GM13977 (cell line): ENCODE measurements at regions not wholly inside any gene's neighbourhood (a gene's known extent, or its start where the extent isn't known, plus 50 kb on each side); places are given as distances from the start of the nearest gene placed in this dataset.
"Not testable (repeated sequence)": the region's sequence is repeated elsewhere in the genome, so short reads cannot be mapped to it uniquely, and the experiment has no call there.

Experiments used
- DNase-seq: peaks from one replicate; pipeline ENCODE4 v3.0.0; 2012; ENCODE audit warnings: low spot score
- in situ Hi-C: fragments of 300-500 bp; cut with MboI; formaldehyde crosslinking; loops from one replicate; pipeline ENCODE4 v1.12.0; 2022; ENCODE audit warnings: low sequenced_read_pairs, low pct_unique_long_range_greater_than_20kb, mixed read lengths, inconsistent platforms; ENCODE audit not compliant: unreplicated experiment
- TF ChIP-seq, protein P1 (sequence below): IDR thresholded peaks from 2 replicates; pipeline ENCODE4 v1.5.1; 2012; ENCODE audit warnings: mild to moderate bottlenecking, control low read depth; ENCODE audit not compliant: insufficient read depth; ENCODE audit errors: extremely low read depth, missing control alignments

DNA sequence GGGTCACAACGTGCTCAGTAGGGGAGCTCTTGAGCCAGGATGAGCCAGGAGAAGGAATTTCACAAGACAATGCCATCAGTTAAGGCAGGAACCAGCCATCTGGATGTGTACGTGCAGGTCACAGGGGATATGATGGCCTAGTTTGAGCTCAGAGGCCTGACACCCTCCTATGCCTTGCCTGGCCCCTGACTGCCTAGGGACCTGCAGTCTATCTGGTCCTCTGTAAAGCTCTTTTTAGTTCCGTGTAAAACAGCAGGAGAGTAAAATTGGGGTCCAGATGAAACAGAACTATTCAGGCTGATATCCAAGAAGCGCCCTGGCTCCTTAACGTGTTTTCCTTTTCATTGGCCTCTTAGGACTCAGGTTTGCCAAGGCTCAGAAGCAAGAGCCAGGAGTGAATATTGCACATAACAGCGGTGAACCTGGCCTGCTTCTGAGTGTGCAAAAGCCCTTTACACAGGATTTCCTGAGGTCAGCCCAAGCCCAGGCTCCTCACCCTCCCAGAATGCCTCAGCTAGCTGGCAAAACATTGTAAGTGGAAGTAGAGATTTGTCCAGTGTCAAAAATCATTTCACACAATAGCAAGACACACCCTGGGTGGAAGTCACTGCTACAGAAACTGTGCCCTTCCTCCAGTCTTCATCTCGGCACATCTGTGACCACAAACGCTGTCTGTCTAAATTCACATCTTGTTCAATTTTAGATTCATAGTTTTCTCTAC lies 777.2 kb downstream of the UQCRFS1 start:
- in situ Hi-C loops = no loop called here
- TF ChIP-seq, protein P1, sequence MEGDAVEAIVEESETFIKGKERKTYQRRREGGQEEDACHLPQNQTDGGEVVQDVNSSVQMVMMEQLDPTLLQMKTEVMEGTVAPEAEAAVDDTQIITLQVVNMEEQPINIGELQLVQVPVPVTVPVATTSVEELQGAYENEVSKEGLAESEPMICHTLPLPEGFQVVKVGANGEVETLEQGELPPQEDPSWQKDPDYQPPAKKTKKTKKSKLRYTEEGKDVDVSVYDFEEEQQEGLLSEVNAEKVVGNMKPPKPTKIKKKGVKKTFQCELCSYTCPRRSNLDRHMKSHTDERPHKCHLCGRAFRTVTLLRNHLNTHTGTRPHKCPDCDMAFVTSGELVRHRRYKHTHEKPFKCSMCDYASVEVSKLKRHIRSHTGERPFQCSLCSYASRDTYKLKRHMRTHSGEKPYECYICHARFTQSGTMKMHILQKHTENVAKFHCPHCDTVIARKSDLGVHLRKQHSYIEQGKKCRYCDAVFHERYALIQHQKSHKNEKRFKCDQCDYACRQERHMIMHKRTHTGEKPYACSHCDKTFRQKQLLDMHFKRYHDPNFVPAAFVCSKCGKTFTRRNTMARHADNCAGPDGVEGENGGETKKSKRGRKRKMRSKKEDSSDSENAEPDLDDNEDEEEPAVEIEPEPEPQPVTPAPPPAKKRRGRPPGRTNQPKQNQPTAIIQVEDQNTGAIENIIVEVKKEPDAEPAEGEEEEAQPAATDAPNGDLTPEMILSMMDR = no peak
- DNase-seq = no peak

DNA sequence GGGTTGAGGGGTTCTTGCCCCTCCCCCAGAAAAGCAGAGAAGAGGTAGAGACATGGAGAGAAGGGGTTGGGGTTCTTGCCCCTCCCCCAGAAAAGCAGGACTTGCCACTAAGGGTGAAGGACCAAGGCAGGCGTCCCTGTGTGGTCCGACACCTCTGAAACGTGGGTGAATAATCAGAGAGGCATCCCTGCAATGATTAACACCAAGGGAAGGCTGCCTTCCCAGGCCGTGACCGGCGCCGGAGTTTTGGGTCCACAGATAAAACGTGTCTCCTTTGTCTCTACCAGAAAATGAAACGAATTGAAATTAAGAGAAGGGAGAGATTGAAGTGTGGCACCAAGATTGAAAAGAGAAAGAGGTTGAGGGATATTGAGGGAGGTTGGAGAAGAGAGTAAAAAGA lies 778.2 kb downstream of the UQCRFS1 start:
- in situ Hi-C loops = not testable (repeated sequence)

DNA sequence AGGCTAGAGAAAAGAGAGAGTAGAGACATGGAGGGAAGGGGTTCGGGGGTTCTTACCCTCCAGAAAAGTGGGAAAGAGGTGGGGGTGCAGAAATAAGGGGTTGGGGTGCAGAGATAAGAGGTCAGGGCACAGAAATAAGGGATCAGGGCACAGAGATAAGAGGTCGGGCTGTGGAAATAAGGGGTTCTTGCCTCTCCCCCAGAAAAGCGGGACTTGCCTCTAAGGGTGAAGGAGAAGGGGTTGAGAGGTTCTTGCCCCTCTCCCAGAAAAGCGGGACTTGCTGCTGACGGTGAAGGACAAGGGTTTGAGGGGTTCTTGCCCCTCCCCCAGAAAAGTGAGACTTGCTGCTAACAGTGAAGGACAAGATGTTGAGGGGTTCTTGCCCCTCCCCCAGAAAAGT lies 778.6 kb downstream of the UQCRFS1 start:
- in situ Hi-C loops, DNase-seq: not testable (repeated sequence)

More for the DNA sequence above, 778.2 kb downstream of the UQCRFS1 start:
- not testable (repeated sequence) for DNase-seq

DNA sequence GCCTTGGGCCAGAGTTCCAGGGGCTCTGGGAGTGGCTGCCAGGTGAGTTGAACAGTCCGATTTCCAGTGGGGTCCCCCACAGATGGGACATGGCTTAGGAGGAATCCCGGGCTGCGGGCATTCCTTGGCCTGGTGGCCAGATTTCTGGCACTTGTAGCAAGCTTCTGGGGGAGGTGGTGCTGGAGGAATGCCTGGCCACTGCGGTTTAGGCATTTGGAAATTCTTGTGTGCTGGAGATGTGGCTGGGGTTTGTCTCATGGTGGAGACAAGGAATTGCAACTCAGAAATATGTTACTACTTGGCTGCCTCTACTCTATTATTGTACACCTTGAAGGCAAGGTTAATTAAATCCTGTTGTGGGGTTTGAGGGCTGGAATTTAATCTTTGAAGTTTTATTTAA lies 779.8 kb downstream of the UQCRFS1 start:
- DNase-seq, in situ Hi-C loops: not testable (repeated sequence)

DNA sequence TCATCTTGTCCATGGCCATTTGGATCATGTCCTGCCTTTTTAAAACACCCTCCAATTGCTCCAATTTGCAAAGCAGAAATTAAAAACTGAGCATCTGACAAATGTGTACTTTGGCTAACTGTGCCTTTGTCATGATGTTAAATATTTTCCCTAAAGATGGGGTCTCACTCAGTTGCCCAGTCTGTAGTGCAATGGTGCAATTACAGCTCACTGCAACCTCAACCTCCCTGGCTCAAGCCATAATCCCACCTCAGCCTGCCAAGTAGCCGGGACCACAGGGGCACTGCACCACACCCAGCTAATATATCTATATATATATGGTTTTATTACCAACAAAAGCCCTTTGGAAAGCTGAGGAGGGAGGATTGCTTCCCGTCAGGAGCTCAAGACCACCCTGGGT lies 782.7 kb downstream of the UQCRFS1 start:
- DNase-seq = no peak
- TF ChIP-seq, protein P1 = no peak
- in situ Hi-C loops = no loop called here

DNA sequence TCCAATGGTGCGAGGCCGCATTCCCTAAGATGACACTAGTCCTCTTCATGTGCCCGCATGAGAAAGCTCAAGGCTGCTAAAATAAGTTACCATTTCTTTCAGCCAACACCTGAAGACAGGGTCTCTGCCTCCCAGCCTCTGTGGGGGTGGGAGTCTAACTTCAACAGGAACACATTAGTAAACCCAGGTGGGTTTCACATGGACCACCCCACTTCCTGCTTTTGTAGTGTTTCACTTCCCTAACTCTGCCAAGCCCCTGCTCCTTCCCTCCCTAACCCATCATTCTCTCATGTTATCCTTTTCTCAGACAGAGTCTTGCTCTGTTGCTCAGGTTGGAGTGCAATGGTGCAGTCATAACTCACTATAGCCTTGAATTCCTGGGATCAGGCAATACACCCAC lies 783.6 kb downstream of the UQCRFS1 start:
- TF ChIP-seq, protein P1 = no peak
- in situ Hi-C loops = no loop called here
- DNase-seq = no peak

DNA sequence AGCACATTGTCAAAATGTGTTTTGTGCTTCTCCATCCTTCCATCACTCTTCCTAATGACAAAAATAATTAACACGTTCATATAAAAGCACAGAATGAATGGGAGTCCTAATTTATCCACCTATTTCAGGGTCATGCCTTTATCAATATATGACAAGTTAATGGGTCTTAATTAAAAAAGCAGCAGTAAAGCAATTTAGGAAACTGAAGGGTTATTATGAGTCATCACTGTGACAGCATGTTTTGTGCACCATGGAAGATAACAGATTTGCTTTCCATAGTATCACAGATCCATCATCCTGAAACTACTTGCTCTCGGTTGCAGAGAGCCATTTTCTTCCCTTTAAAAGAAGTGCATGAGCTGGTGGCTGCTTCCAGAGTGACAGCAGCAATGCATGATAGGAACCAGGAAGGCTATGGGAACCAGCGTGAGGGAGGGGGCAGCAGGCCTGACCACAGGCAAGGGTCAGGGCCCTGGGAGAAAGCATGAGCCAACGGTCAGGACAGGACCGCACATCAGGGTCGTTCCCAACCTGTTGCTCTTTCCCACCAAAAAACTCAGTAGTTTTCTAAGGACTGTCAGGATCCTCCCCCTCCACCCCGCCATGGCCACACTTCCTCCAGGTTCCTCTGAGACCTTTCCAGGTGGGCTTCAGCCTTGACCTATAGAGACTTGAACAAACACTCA lies 784.1 kb downstream of the UQCRFS1 start:
- no peak for DNase-seq
- TF ChIP-seq, protein P1 = no peak
- in situ Hi-C loops = no loop called here

DNA sequence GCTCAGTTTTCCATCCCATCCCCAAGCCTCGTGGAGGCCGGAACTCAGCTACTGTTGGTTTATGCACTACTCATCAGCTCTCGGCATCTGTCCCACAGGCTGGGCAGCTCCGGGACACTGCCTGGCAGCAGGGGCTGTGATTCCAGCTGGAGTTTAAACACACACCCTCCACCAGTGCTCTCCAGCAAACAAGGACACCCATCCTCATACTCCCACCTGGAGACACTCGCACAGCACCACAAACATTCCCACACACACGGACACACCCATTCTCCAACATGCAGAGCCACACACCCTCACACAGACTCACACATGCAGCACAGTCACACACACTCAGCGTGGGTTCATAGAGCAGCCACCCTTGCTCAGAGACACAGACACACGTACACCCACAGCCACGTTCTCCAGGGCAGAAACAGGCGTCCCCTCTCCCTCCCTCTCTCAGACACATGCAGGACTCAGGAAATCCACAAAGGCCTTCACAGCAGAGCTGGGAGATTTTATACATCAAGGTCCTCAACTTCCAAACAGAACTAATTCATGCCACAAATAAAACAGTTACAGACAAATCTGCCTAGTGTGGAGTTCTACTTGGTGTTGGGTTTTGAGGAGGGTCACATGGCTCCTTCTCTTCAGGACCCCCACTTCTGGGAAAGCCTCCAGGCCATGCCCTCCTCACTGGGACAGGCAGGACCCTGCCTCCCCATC lies 785.4 kb downstream of the UQCRFS1 start:
- DNase-seq = no peak
- TF ChIP-seq, protein P1 = no peak
- in situ Hi-C loops = no loop called here
